Karpas-422 (cell line): ENCODE measurements at regions not wholly inside any gene's neighbourhood (a gene's known extent, or its start where the extent isn't known, plus 50 kb on each side); places are given as distances from the start of the nearest gene placed in this dataset.

Source experiments
- DNase-seq: peaks from one replicate; pipeline ENCODE4 v3.0.0-alpha.2; 2015
- H2AFZ ChIP-seq: fragments of 200-600 bp; sonication (generic); 2 replicates; pipeline ENCODE4 v1.6.1; 2014; ENCODE audit warnings: antibody characterized with exemption, low read length, mixed read lengths
- H3K27ac ChIP-seq: fragments of 200-600 bp; sonication (generic); 2 replicates; pipeline ENCODE4 v1.5.1; 2014; ENCODE audit warnings: mild to moderate bottlenecking, low read length, moderate library complexity
- H3K27me3 ChIP-seq: fragments of 200-600 bp; sonication (generic); 2 replicates; pipeline ENCODE4 v1.6.1; 2014; ENCODE audit warnings: low read length, mixed read lengths
- H3K36me3 ChIP-seq: fragments of 200-600 bp; sonication (generic); 2 replicates; pipeline ENCODE4 v1.6.1; 2014; ENCODE audit warnings: low read length, mixed read lengths; ENCODE audit not compliant: insufficient read depth
- H3K4me1 ChIP-seq: fragments of 200-600 bp; sonication (generic); 2 replicates; pipeline ENCODE4 v1.6.1; 2014; ENCODE audit warnings: mild to moderate bottlenecking, low read length, mixed read lengths
- H3K4me2 ChIP-seq: fragments of 200-600 bp; sonication (generic); 2 replicates; pipeline ENCODE4 v1.6.1; 2014; ENCODE audit warnings: low read length, low read depth, mild to moderate bottlenecking; ENCODE audit not compliant: poor library complexity, severe bottlenecking
- H3K4me3 ChIP-seq: fragments of 200-600 bp; sonication (generic); 2 replicates; pipeline ENCODE4 v1.5.1; 2014; ENCODE audit warnings: mild to moderate bottlenecking, antibody characterized with exemption, low read length, mixed read lengths
- H3K79me2 ChIP-seq: fragments of 200-600 bp; sonication (generic); 2 replicates; pipeline ENCODE4 v1.6.1; 2014; ENCODE audit warnings: mild to moderate bottlenecking, low read length, mixed read lengths
- H3K9ac ChIP-seq: fragments of 200-600 bp; sonication (generic); 2 replicates; pipeline ENCODE4 v1.6.0; 2014; ENCODE audit warnings: low read length
- H3K9me2 ChIP-seq: fragments of 200-600 bp; sonication (generic), shearing (Covaris generic); replicated peaks from 2 replicates; pipeline ENCODE4 v1.6.0; 2014; ENCODE audit warnings: mild to moderate bottlenecking, low read length, moderate library complexity; ENCODE audit not compliant: insufficient read depth
- H3K9me3 ChIP-seq: fragments of 300-700, 200-600 bp; sonication (generic); 2 replicates; pipeline ENCODE4 v1.6.1; 2014; ENCODE audit warnings: low read length, mixed read lengths
- H4K20me1 ChIP-seq: fragments of 200-600 bp; sonication (generic); 2 replicates; pipeline ENCODE4 v1.6.1; 2014; ENCODE audit warnings: mild to moderate bottlenecking, antibody characterized with exemption, low read length, low read depth; ENCODE audit not compliant: insufficient read depth

GRCh38 chr13:111926501-111927180, 140.3 kb upstream of the SOX1 start:
- H3K9me2 ChIP-seq, result no peaks in the 10 kb centered on the region

DNA sequence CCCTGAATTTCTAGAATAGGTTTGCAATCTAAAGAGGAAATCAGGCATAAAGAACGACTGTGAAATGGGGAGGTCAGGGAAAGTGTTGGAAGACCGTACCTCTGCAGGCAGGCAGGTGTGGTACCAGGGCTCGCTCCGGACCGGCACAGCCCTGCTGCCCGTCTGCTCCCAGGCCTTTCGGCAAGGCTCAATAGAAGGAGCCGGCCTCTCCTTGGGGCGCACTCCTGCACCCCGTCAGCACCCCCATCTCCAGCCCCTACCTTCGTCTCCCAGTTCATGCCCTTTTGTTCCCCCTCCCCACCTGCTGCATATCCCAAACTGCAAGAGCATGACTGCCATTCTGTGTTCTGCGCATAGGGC, 139.8 kb upstream of the SOX1 start:
- Histone ChIP-seq H3K9me2 (no peaks in the 10 kb centered on the region), H3K4me2 (no peak overlapping the region), H3K4me1 (no peaks in the 10 kb centered on the region), H4K20me1 (no peaks in the 10 kb centered on the region), H3K27me3 (no peaks in the 10 kb centered on the region), H3K36me3 (no peaks in the 10 kb centered on the region), H3K27ac (no peak overlapping the region), H3K79me2 (no peaks in the 10 kb centered on the region), H3K9me3 (no peaks in the 10 kb centered on the region), H2AFZ (no peak overlapping the region), H3K9ac (no peak overlapping the region), H3K4me3 (no peak overlapping the region)
- DNase-seq, result no peak

More at GRCh38 chr13:111926501-111927180, 140.3 kb upstream of the SOX1 start:
- Histone ChIP-seq H3K4me1 (no peaks in the 10 kb centered on the region), H2AFZ (no peak overlapping the region), H4K20me1 (no peaks in the 10 kb centered on the region), H3K79me2 (no peaks in the 10 kb centered on the region), H3K9ac (no peak overlapping the region), H3K27ac (no peak overlapping the region), H3K4me3 (no peak overlapping the region), H3K4me2 (no peak overlapping the region), H3K36me3 (no peaks in the 10 kb centered on the region), H3K27me3 (no peaks in the 10 kb centered on the region), H3K9me3 (no peaks in the 10 kb centered on the region)
- no peak for DNase-seq

DNA sequence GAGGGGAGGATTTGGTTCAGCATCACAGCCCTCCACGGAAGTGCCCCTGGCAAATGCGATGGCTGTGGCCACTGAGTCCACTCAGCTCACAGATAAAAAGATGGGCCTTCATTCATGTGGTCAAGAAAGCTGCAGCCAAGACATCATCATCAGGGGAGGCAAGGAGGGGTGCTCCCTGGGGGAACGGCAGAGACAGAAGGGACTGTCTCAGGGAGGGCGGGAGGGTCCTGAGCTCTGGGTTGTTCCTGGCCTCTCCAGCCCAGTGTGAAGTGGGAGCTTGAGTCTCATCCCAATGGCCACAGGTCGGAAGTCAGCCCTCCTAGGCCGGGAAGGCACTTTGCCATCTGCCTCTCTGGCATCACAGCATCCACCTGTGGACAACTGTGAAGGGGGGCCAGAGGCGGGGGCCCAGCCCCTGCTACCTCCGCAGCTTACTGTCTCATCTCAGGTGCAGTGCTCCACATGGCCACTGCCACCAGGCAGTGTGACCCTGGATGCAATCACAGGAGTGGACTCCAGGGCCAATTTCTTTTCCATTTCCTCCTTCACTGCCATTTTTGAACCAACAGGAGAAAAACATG, 137.8 kb upstream of the SOX1 start:
- H3K36me3 ChIP-seq, result no peaks in the 10 kb centered on the region
- H3K9ac ChIP-seq, result no peak overlapping the region
- no peaks in the 10 kb centered on the region for H3K9me2 ChIP-seq
- no peak overlapping the region for H2AFZ ChIP-seq
- no peaks in the 10 kb centered on the region for H4K20me1 ChIP-seq
- no peaks in the 10 kb centered on the region for H3K27me3 ChIP-seq
- H3K4me2 ChIP-seq, result no peak overlapping the region
- no peak overlapping the region for H3K4me3 ChIP-seq
- H3K79me2 ChIP-seq, result no peaks in the 10 kb centered on the region
- no peak overlapping the region for H3K27ac ChIP-seq
- no peaks in the 10 kb centered on the region for H3K9me3 ChIP-seq
- no peak for DNase-seq
- H3K4me1 ChIP-seq, result no peaks in the 10 kb centered on the region

GRCh38 chr13:111936267-111936925, 130.6 kb upstream of the SOX1 start:
- Histone ChIP-seq H3K4me3 (no peak overlapping the region), H3K9ac (no peak overlapping the region), H3K4me1 (no peaks in the 10 kb centered on the region), H3K36me3 (no peaks in the 10 kb centered on the region), H3K27ac (no peak overlapping the region), H3K79me2 (no peaks in the 10 kb centered on the region), H2AFZ (no peak overlapping the region), H3K9me2 (no peaks in the 10 kb centered on the region), H3K27me3 (no peaks in the 10 kb centered on the region), H3K9me3 (no peaks in the 10 kb centered on the region), H3K4me2 (no peak overlapping the region), H4K20me1 (no peaks in the 10 kb centered on the region)
- no peak for DNase-seq

DNA sequence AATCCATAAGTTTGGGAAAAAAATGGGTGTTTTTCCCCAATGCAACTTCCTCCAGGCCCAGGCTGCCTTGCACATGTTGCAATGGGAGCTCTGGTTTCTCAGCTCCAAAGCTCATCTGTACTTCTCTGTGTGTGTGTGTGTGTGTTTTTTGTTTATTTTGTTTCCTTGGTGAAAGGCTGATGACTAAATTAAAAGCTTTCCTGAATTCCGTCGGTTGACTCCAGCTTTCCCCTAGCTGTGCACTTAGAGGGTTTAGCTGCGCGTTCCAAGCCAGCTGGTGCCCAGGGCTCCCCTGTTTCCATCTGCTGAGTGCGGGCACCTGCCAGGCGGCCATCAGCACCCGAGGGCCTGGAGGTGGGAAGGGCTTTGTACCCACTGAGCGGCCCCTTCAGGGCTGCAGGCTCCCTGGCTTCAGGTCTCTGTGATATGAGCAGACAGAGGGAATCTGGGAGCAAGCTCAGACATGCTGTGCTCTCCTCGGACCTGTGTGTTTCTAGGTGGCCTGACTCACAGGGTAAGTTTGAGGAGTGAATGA, 129.1 kb upstream of the SOX1 start:
- H3K79me2 ChIP-seq, result no peaks in the 10 kb centered on the region
- H3K4me1 ChIP-seq, result no peaks in the 10 kb centered on the region
- H3K9me3 ChIP-seq, result no peaks in the 10 kb centered on the region
- H4K20me1 ChIP-seq, result no peaks in the 10 kb centered on the region
- H3K4me2 ChIP-seq, result no peak overlapping the region
- H3K36me3 ChIP-seq, result no peaks in the 10 kb centered on the region
- no peak overlapping the region for H3K27ac ChIP-seq
- H3K4me3 ChIP-seq, result no peak overlapping the region
- H3K27me3 ChIP-seq, result no peaks in the 10 kb centered on the region
- no peak for DNase-seq
- no peak overlapping the region for H2AFZ ChIP-seq
- no peaks in the 10 kb centered on the region for H3K9me2 ChIP-seq
- no peak overlapping the region for H3K9ac ChIP-seq

DNA sequence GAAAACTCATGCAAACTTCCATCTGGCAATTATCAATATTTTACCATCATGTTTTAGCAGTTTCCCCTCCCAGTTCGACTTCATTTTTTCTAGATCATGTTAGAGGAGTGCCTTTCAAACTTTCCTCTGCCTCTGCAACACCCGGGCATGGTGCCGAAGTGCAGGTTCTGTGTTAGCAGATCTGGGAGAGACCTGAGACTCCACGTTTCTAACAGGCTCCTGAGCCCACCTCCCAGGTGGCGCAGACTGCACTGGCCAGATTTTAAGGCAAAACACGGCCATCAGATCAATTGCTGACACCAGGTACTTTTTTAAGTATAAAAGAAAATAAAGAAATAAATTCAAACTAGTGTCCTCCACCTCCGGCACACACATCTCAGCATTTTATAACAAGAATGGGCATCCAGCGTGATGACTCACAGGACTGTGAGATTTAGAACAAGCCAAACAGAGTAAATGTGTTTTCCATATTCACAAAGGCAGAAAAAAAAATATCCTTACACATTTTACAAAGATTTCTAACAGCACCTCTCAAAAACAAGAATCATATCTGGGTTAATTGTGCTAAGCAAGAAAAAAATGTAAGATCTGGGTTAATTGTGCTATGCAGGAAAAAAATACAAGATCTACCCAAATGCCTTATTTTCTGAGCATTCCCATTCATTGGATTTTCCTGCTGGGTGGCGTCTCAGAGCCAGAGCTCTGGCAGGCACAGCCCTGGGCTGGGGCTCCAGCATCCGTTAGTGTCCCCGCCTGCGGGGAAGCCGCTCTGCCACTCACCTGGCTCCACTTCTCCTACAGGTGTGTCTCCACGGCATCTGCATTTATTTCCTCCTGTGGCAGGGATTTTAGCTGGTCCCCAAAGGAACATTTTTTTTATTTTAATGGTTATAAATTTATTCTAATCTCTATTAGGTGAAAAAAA, 127.9 kb upstream of the SOX1 start:
- no peak overlapping the region for H3K4me2 ChIP-seq
- no peaks in the 10 kb centered on the region for H3K9me3 ChIP-seq
- H3K4me1 ChIP-seq, result no peaks in the 10 kb centered on the region
- H3K27ac ChIP-seq, result no peak overlapping the region
- H3K79me2 ChIP-seq, result no peaks in the 10 kb centered on the region
- H3K9me2 ChIP-seq, result no peaks in the 10 kb centered on the region
- DNase-seq, result no peak
- no peaks in the 10 kb centered on the region for H4K20me1 ChIP-seq
- no peak overlapping the region for H2AFZ ChIP-seq
- H3K27me3 ChIP-seq, result no peaks in the 10 kb centered on the region
- no peaks in the 10 kb centered on the region for H3K36me3 ChIP-seq
- H3K4me3 ChIP-seq, result no peak overlapping the region
- H3K9ac ChIP-seq, result no peak overlapping the region

- Histone ChIP-seq H3K36me3 (no peaks in the 10 kb centered on the region), H2AFZ (no peak overlapping the region), H3K9me3 (no peaks in the 10 kb centered on the region), H3K27ac (no peak overlapping the region), H3K9me2 (no peaks in the 10 kb centered on the region), H3K4me3 (no peak overlapping the region), H3K9ac (no peak overlapping the region), H3K79me2 (no peaks in the 10 kb centered on the region), H4K20me1 (no peaks in the 10 kb centered on the region), H3K4me1 (no peaks in the 10 kb centered on the region), H3K27me3 (no peaks in the 10 kb centered on the region), H3K4me2 (no peak overlapping the region)
- no peak for DNase-seq
Observed at GRCh38 chr13:111939666-111940278, 127.2 kb upstream of the SOX1 start.
